HepG2 (cell line): ENCODE measurements at regions not wholly inside any gene's neighbourhood (a gene's known extent, or its start where the extent isn't known, plus 50 kb on each side); places are given as distances from the start of the nearest gene placed in this dataset.

Experiments used
- ATAC-seq: fragments of 200-7000 bp; cut with Tn5 transposase; 3 replicates; pipeline ENCODE4 v1.9.1; 2020; ENCODE audit warnings: mild to moderate bottlenecking, moderate library complexity
- BruUV-seq: library from RNA; stranded (reverse); fragments of 400-500 nt; replicated peaks from 2 replicates; lab custom pipeline; 2021; lab: Mats Ljungman, UMichigan
- CTCF ChIA-PET: fragments of 300-600 bp; formaldehyde crosslinking; extraction: SDS; loops from one replicate; lab custom pipeline; 2021; ENCODE audit warnings: low total read pairs, inconsistent platforms, low intra/inter-chr PET ratio; lab: Yijun Ruan, JAX
- POLR2A ChIA-PET: fragments of 350-600 bp; sonication (Branson Sonifier 250); formaldehyde crosslinking; loops from one replicate; lab custom pipeline; 2020; ENCODE audit warnings: antibody characterized with exemption, inconsistent platforms; lab: Yijun Ruan, JAX
- DNase-seq: peaks from one replicate; pipeline ENCODE4 v3.0.0-alpha.2; 2015; ENCODE audit warnings: low spot score
- FAIRE-seq: peaks from 3 replicates; lab custom pipeline; 2011; peaks lifted over from hg19 to GRCh38; lab: Jason Lieb, UNC
- H2AFZ ChIP-seq: one replicate; pipeline ENCODE4 v1.6.1; 2011; ENCODE audit warnings: low read length, inconsistent platforms
- H3K27ac ChIP-seq: fragments of 300-600 bp; 3 replicates; pipeline ENCODE4 v1.8.0; 2011; ENCODE audit warnings: mixed run types, mild to moderate bottlenecking, mixed read lengths, low read length, inconsistent platforms; ENCODE audit not compliant: insufficient read depth; ENCODE audit errors: extremely low read length
- H3K27me3 ChIP-seq, 2 experiments: fragments of 200-600 bp in 1 of 2; 2 replicates in 1 of 2; 3 replicates in 1 of 2; pipeline versions ENCODE4 v1.6.0 to v1.8.0; 2011; ENCODE audit warnings: low read length in 2 of 2, mild to moderate bottlenecking in 2 of 2, moderate library complexity in 2 of 2, inconsistent platforms in 1 of 2; ENCODE audit not compliant: insufficient read depth in 2 of 2, control insufficient read depth in 1 of 2
- H3K36me3 ChIP-seq, 2 experiments: fragments of 200-600 bp in 1 of 2; replicated peaks in 1 of 2; 2 replicates in 1 of 2; 3 replicates in 1 of 2; pipeline versions ENCODE4 v1.5.1 to v1.8.0; 2011; ENCODE audit warnings: low read length in 2 of 2, inconsistent platforms in 1 of 2; ENCODE audit not compliant: insufficient read depth in 2 of 2, control insufficient read depth in 1 of 2
- H3K4me1 ChIP-seq: 2 replicates; pipeline ENCODE4 v1.5.1; 2012; ENCODE audit warnings: low read length, inconsistent platforms; ENCODE audit not compliant: insufficient read depth
- H3K4me2 ChIP-seq: 2 replicates; pipeline ENCODE4 v1.6.0; 2011; ENCODE audit warnings: low read depth, low read length, inconsistent platforms
- H3K4me3 ChIP-seq, 3 experiments: fragments of 200-600 bp in 1 of 3; sonication (generic), shearing (Covaris generic) in 1 of 3; replicated peaks in 1 of 3; 2 replicates each; pipeline ENCODE4 v1.5.1; 2011 to 2016; ENCODE audit warnings: low read length in 3 of 3, inconsistent platforms in 2 of 3, low read depth in 2 of 3, mild to moderate bottlenecking in 2 of 3, control low read depth in 1 of 3, mixed read lengths in 1 of 3; ENCODE audit not compliant: insufficient read depth in 1 of 3
- H3K79me2 ChIP-seq: one replicate; pipeline ENCODE4 v1.6.1; 2011; ENCODE audit warnings: low read length, inconsistent platforms; ENCODE audit not compliant: insufficient read depth
- H3K9ac ChIP-seq: 2 replicates; pipeline ENCODE4 v1.6.0; 2011; ENCODE audit warnings: mild to moderate bottlenecking, low read depth, low read length, inconsistent platforms; ENCODE audit not compliant: insufficient read depth
- H3K9me3 ChIP-seq: 2 replicates; pipeline ENCODE4 v1.5.1; 2012; ENCODE audit warnings: mild to moderate bottlenecking, low read length
- H4K20me1 ChIP-seq: 2 replicates; pipeline ENCODE4 v1.6.0; 2011; ENCODE audit warnings: inconsistent platforms, mild to moderate bottlenecking, low read length, moderate library complexity; ENCODE audit not compliant: insufficient read depth
- DR1 ChIP-seq: sonication (generic); formaldehyde crosslinking; IDR thresholded peaks from 2 replicates; pipeline ENCODE4 v1.8.0; 2021; ENCODE audit warnings: mild to moderate bottlenecking, missing genetic modification reagents, inconsistent platforms
- EEA1 ChIP-seq: sonication (generic); formaldehyde crosslinking; IDR thresholded peaks from 2 replicates; pipeline ENCODE4 v1.5.1; 2020; ENCODE audit warnings: mild to moderate bottlenecking, missing genetic modification reagents, borderline replicate concordance
- GATA4 ChIP-seq: sonication (generic); IDR thresholded peaks from 2 replicates; pipeline ENCODE4 v1.6.1; 2016; ENCODE audit warnings: antibody characterized with exemption, low read depth, borderline replicate concordance
- MIXL1 ChIP-seq: IDR thresholded peaks from 2 replicates; pipeline ENCODE4 v1.6.1; 2016
- MXD1 ChIP-seq: sonication (generic); formaldehyde crosslinking; IDR thresholded peaks from 2 replicates; pipeline ENCODE4 v1.4.0; 2020; ENCODE audit warnings: mild to moderate bottlenecking, missing genetic modification reagents
- REXO4 ChIP-seq: sonication (generic); formaldehyde crosslinking; IDR thresholded peaks from 2 replicates; pipeline ENCODE4 v1.8.0; 2022; ENCODE audit warnings: missing genetic modification reagents, mild to moderate bottlenecking, borderline replicate concordance
- SMAD9 ChIP-seq: sonication (generic); formaldehyde crosslinking; IDR thresholded peaks from 2 replicates; pipeline ENCODE4 v1.5.1; 2020; ENCODE audit warnings: mild to moderate bottlenecking, missing genetic modification reagents
- SP4 ChIP-seq: sonication (generic); formaldehyde crosslinking; IDR thresholded peaks from 2 replicates; pipeline ENCODE4 v1.8.1; 2023; ENCODE audit warnings: mild to moderate bottlenecking, missing genetic modification reagents
- THAP7 ChIP-seq: sonication (generic); formaldehyde crosslinking; IDR thresholded peaks from 2 replicates; pipeline ENCODE4 v1.8.1; 2023; ENCODE audit warnings: mild to moderate bottlenecking, missing genetic modification reagents
- U2AF2 ChIP-seq: fragments of 200-400 bp; formaldehyde crosslinking; IDR thresholded peaks from 2 replicates; pipeline ENCODE4 v1.6.1; 2017; ENCODE audit warnings: low read depth, mild to moderate bottlenecking, low read length
- XBP1 ChIP-seq: sonication (generic); formaldehyde crosslinking; IDR thresholded peaks from 2 replicates; pipeline ENCODE4 v1.5.0; 2020; ENCODE audit warnings: missing genetic modification reagents
- ZC3H13 ChIP-seq: sonication (generic); formaldehyde crosslinking; IDR thresholded peaks from 2 replicates; pipeline ENCODE4 v1.8.1; 2023; ENCODE audit warnings: mild to moderate bottlenecking, missing genetic modification reagents, moderate library complexity
- ZIK1 ChIP-seq: sonication (generic); formaldehyde crosslinking; IDR thresholded peaks from 2 replicates; pipeline ENCODE4 v1.5.0; 2020; ENCODE audit warnings: mild to moderate bottlenecking, low read depth, missing genetic modification reagents, borderline replicate concordance
- ZMYM3 ChIP-seq: sonication (generic); formaldehyde crosslinking; IDR thresholded peaks from 2 replicates; pipeline ENCODE4 v1.5.1; 2020; ENCODE audit warnings: mild to moderate bottlenecking, missing genetic modification reagents
- ZNF160 ChIP-seq: sonication (generic); formaldehyde crosslinking; IDR thresholded peaks from 2 replicates; pipeline ENCODE4 v1.8.0; 2022; ENCODE audit warnings: mild to moderate bottlenecking, inconsistent platforms, missing genetic modification reagents
- ZNF746 ChIP-seq: sonication (generic); formaldehyde crosslinking; IDR thresholded peaks from 2 replicates; pipeline ENCODE4 v1.8.0; 2022; ENCODE audit warnings: mild to moderate bottlenecking, missing genetic modification reagents
- ZXDC ChIP-seq: sonication (generic); formaldehyde crosslinking; IDR thresholded peaks from 2 replicates; pipeline ENCODE4 v1.5.0; 2020; ENCODE audit warnings: mild to moderate bottlenecking, missing genetic modification reagents
- WGBS: methylation state at CpG from one replicate; pipeline ENCODE4 v1.1.6; 2017; ENCODE audit warnings: low lambda C conversion rate; 5-methylcytosine and 5-hydroxymethylcytosine counted together
- in situ Hi-C: cut with HindIII; loops from 2 replicates; pipeline ENCODE4 v1.10.0; 2017; ENCODE audit warnings: low pct_unique_long_range_greater_than_20kb; ENCODE audit not compliant: extremely low pct_ligation_motif_present
- intact Hi-C: fragments of 100-400 bp; cut with micrococcal nuclease; formaldehyde crosslinking; loops from one replicate; pipeline ENCODE4 v1.10.0; 2022; ENCODE audit not compliant: unreplicated experiment

- TF ChIP-seq ZMYM3 (CRISPR knock-in tag) (no peak), ZIK1 (CRISPR knock-in tag) (no peak), GATA4 (no peak), SMAD9 (CRISPR knock-in tag) (no peak), DR1 (CRISPR knock-in tag) (no peak), EEA1 (CRISPR knock-in tag) (no peak), ZC3H13 (CRISPR knock-in tag) (no peak), ZNF160 (CRISPR knock-in tag) (no peak)
These were observed 118.7 kb upstream of the GAS1 start (continued) for GRCh38 chr9:87065981-87066380.

GRCh38 chr9:87067426-87067825 lies 120.1 kb upstream of the GAS1 start:
- POLR2A ChIA-PET, result no interaction called here
- H2AFZ ChIP-seq, result no peak overlapping the region

More at GRCh38 chr9:87067426-87067825, 120.1 kb upstream of the GAS1 start:
- no peaks in the 10 kb centered on the region for H3K9me3 ChIP-seq
- H3K4me1 ChIP-seq, result no peaks in the 10 kb centered on the region
- no peak overlapping the region for H3K9ac ChIP-seq
- FAIRE-seq (no peak), DNase-seq (no peak), ATAC-seq (no peak)
- no peaks in the 10 kb centered on the region for H4K20me1 ChIP-seq
- no peaks in the 10 kb centered on the region for H3K27me3 ChIP-seq
- WGBS, result 0% methylated on average over 1 of the region's 1 CpG
- H3K4me3 ChIP-seq, result no peak overlapping the region
- no peak overlapping the region for H3K27ac ChIP-seq
- no peaks in the 10 kb centered on the region for H3K36me3 ChIP-seq
- H3K4me2 ChIP-seq, result no peak overlapping the region
- BruUV-seq, result no TSS peak
- intact Hi-C loops, result no loop called here
- H3K79me2 ChIP-seq, result no peaks in the 10 kb centered on the region
- in situ Hi-C loops, result no loop called here
- CTCF ChIA-PET, result no interaction called here
- TF ChIP-seq ZNF746, result no peak
- no peak for TF ChIP-seq U2AF2
- no peak for TF ChIP-seq ZXDC (CRISPR knock-in tag)
- TF ChIP-seq SMAD9 (CRISPR knock-in tag), result no peak
- no peak for TF ChIP-seq THAP7 (CRISPR knock-in tag)
- TF ChIP-seq MXD1, result no peak
- no peak for TF ChIP-seq MIXL1 (CRISPR knock-in tag)
- no peak for TF ChIP-seq XBP1 (CRISPR knock-in tag)
- TF ChIP-seq REXO4 (CRISPR knock-in tag), result no peak
- TF ChIP-seq SP4 (CRISPR knock-in tag), result no peak
